ENCODE measurements at regions not wholly inside any gene's neighbourhood (a gene's known extent, or its start where the extent isn't known, plus 50 kb on each side); places are given as distances from the start of the nearest gene placed in this dataset.
A peak's percentile ranks its signal among the peaks of the same experiment; 100 is the strongest.

DNA sequence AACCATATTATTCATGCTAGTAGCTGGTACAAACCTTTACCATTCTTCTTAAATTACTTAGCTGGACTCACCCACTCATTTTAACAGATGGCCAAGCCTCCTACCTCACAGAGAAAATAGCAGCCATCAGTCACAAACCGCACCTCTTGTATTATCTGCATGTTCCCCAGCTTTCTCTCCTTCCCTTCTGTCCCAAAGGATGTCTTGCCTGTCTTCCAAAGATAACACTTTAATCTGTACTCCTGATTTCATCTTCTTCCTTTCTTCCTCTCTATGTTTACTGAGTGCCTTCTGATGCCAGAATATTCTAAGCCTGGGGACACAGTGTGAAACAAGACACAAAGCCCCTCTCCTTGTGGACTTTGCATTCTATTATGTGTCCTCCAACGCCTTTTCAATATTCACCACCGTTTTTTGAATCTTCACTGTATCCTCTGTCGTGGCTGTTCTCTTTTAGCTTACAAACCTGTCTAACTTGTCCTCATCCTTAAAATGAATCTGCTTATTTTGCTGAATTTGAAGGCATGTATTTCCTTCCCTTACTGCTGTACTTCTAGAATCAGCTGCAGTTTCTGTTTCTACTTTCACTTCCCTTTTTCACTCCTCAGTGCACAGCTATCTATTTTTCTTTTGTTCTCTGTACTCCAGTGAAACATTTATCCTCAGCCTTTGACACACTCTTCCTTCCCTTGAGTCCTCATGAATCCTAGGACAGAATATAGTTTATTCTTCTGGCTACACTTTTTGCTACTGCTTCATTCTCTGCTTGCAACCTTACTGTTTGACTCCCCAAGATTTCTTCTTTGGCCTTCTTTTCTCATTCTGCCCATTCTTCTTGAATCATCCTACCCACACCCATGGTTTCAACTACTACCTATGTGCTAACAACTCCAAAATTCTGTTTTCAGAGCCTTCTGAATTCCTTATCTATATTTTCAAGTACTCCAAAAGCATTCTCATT lies 216.9 kb upstream of the SAMSN1 start:
- TF ChIP-seq, protein P1, sequence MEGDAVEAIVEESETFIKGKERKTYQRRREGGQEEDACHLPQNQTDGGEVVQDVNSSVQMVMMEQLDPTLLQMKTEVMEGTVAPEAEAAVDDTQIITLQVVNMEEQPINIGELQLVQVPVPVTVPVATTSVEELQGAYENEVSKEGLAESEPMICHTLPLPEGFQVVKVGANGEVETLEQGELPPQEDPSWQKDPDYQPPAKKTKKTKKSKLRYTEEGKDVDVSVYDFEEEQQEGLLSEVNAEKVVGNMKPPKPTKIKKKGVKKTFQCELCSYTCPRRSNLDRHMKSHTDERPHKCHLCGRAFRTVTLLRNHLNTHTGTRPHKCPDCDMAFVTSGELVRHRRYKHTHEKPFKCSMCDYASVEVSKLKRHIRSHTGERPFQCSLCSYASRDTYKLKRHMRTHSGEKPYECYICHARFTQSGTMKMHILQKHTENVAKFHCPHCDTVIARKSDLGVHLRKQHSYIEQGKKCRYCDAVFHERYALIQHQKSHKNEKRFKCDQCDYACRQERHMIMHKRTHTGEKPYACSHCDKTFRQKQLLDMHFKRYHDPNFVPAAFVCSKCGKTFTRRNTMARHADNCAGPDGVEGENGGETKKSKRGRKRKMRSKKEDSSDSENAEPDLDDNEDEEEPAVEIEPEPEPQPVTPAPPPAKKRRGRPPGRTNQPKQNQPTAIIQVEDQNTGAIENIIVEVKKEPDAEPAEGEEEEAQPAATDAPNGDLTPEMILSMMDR (IDR thresholded peaks at IDR 0.05 in 2 of 3, conservative IDR thresholded peaks at IDR 0.05 in 1 of 3; ENCODE audit: control insufficient read depth in 2 of 3, extremely low read depth in 1 of 3, insufficient read depth in 1 of 3, low read depth in 3 of 3, low read length in 3 of 3) = no peak
- peak; percentile 98 for TF ChIP-seq DPF2 (IDR thresholded peaks at IDR 0.05)
